Astrocyte (in vitro differentiated cells and primary cell): ENCODE measurements at regions not wholly inside any gene's neighbourhood (a gene's known extent, or its start where the extent isn't known, plus 50 kb on each side); places are given as distances from the start of the nearest gene placed in this dataset.

Source experiments
- CTCF ChIP-seq: IDR thresholded peaks from 2 replicates; pipeline ENCODE4 v1.5.1; 2011; ENCODE audit warnings: low read depth, mild to moderate bottlenecking, inconsistent platforms, low read length, moderate library complexity; ENCODE audit not compliant: insufficient read depth
- EZH2 ChIP-seq: IDR thresholded peaks from 2 replicates; pipeline ENCODE4 v1.6.1; 2012; ENCODE audit warnings: mild to moderate bottlenecking, low read length, inconsistent platforms; ENCODE audit not compliant: insufficient read depth

GRCh38 chr10:28105561-28105960 lies 106.7 kb upstream of the ODAD2 start:
- TF ChIP-seq EZH2, result no peak
- TF ChIP-seq CTCF, result no peak
